ENCODE measurements at regions not wholly inside any gene's neighbourhood (a gene's known extent, or its start where the extent isn't known, plus 50 kb on each side); places are given as distances from the start of the nearest gene placed in this dataset.

- peak; percentile 91 for ATAC-seq
- H3K27ac ChIP-seq, result peak overlapping the region; percentile 81 to 87 (median 82)
- H3K4me3 ChIP-seq, result peak overlapping the region in 1 of 2 donors; percentile 9
Measured at GRCh38 chr7:116316838-116317628, 106.7 kb downstream of the TES start.

GRCh38 chr7:116317907-116318306 lies 107.6 kb downstream of the TES start:
- Histone ChIP-seq H3K9me3 (no peaks in the 10 kb centered on the region), H3K27me3 (no peaks in the 10 kb centered on the region), H3K4me1 (peaks cover 13 to 32% (median 13%) of the 10 kb centered on the region in 3 donors), H3K36me3 (no peaks in the 10 kb centered on the region), H3K4me3 (no peak overlapping the region), H3K27ac (peak overlapping the region; percentile 81 to 87 (median 82))
- no peak for ATAC-seq
- TF ChIP-seq CTCF (IDR thresholded peaks at IDR 0.05) (no peak), POLR2AphosphoS5 (IDR thresholded peaks at IDR 0.05) (peak; percentile 51), POLR2A (IDR thresholded peaks at IDR 0.05) (no peak)
- WGBS, 2 donors (ENCODE audit: low coverage in 1 of 2), result 71 to 89% methylated on average over 4 of the region's 4 CpGs

More at GRCh38 chr7:116316838-116317628, 106.7 kb downstream of the TES start:
- Histone ChIP-seq H3K9me3 (no peaks in the 10 kb centered on the region), H3K36me3 (no peaks in the 10 kb centered on the region), H3K4me1 (peaks cover 13 to 32% (median 13%) of the 10 kb centered on the region in 3 donors), H3K27me3 (no peaks in the 10 kb centered on the region)
- 24 to 40% methylated on average over 4 to 7 of the region's 7 CpGs for WGBS, 2 donors (ENCODE audit: low coverage in 1 of 2)
- TF ChIP-seq CTCF (IDR thresholded peaks at IDR 0.05), result no peak
- TF ChIP-seq POLR2AphosphoS5 (IDR thresholded peaks at IDR 0.05), result peak; percentile 93

- H3K4me1 ChIP-seq, result peaks cover 0 to 8% (median 0%) of the 10 kb centered on the region in 3 donors
- 85 to 92% methylated on average over 2 of the region's 2 CpGs for WGBS, 2 donors (ENCODE audit: low coverage in 1 of 2)
- no peaks in the 10 kb centered on the region for H3K9me3 ChIP-seq
- H3K27me3 ChIP-seq, result no peaks in the 10 kb centered on the region
- TF ChIP-seq POLR2AphosphoS5 (IDR thresholded peaks at IDR 0.05) (no peak), EP300 (IDR thresholded peaks at IDR 0.05) (no peak), POLR2A (IDR thresholded peaks at IDR 0.05) (no peak), CTCF (IDR thresholded peaks at IDR 0.05) (no peak)
- no peak overlapping the region for H3K4me3 ChIP-seq
- H3K36me3 ChIP-seq, result no peaks in the 10 kb centered on the region
- ATAC-seq, result no peak
- H3K27ac ChIP-seq, result no peak overlapping the region
Measured at GRCh38 chr7:116322541-116322940, 112.2 kb downstream of the TES start.

- Histone ChIP-seq H3K9me3 (no peaks in the 10 kb centered on the region), H3K4me3 (no peak overlapping the region), H3K4me1 (peaks cover 0 to 2% (median 0%) of the 10 kb centered on the region in 3 donors), H3K36me3 (no peaks in the 10 kb centered on the region), H3K27me3 (no peaks in the 10 kb centered on the region), H3K27ac (no peak overlapping the region)
- TF ChIP-seq CTCF (IDR thresholded peaks at IDR 0.05), result no peak
- 92% methylated on average over 2 of the region's 2 CpGs; no CpG with 5 or more reads in 1 of the 2 donors for WGBS, 2 donors (ENCODE audit: low coverage in 1 of 2)
- ATAC-seq, result no peak
Measured at GRCh38 chr7:116324582-116324981, 114.2 kb downstream of the TES start.

- WGBS, 2 donors (ENCODE audit: low coverage in 1 of 2), result 84 to 92% methylated on average over 3 of the region's 3 CpGs
- H3K27ac ChIP-seq, result no peak overlapping the region
Measured at GRCh38 chr7:116325517-116325916, 115.2 kb downstream of the TES start.

More at GRCh38 chr7:116325517-116325916, 115.2 kb downstream of the TES start:
- peaks cover 7 to 8% (median 8%) of the 10 kb centered on the region in 3 donors for H3K4me1 ChIP-seq
- no peaks in the 10 kb centered on the region for H3K27me3 ChIP-seq
- H3K4me3 ChIP-seq, result no peak overlapping the region
- TF ChIP-seq POLR2AphosphoS5 (IDR thresholded peaks at IDR 0.05), result no peak
- no peak for TF ChIP-seq POLR2A (IDR thresholded peaks at IDR 0.05)
- TF ChIP-seq EP300 (IDR thresholded peaks at IDR 0.05), result no peak
- no peak for TF ChIP-seq CTCF (IDR thresholded peaks at IDR 0.05)
- no peaks in the 10 kb centered on the region for H3K36me3 ChIP-seq
- no peak for ATAC-seq
- H3K9me3 ChIP-seq, result no peaks in the 10 kb centered on the region
